Posterior cingulate gyrus (tissue), 11 donors: ENCODE measurements at regions not wholly inside any gene's neighbourhood (a gene's known extent, or its start where the extent isn't known, plus 50 kb on each side); places are given as distances from the start of the nearest gene placed in this dataset.
"Not testable (repeated sequence)": the region's sequence is repeated elsewhere in the genome, so short reads cannot be mapped to it uniquely, and the experiment has no call there.

Source experiments
- DNase-seq, 10 donors: peaks; one replicate each; pipeline versions ENCODE4 v3.0.0 to v3.0.0-alpha.2; 2020 to 2021; ENCODE audit warnings: mixed read lengths in 3 of 10
- intact Hi-C: fragments of 100-400 bp; cut with DNase I; formaldehyde crosslinking; loops from one replicate; pipeline ENCODE4 v1.15.1; 2023

- DNase-seq, intact Hi-C loops: not testable (repeated sequence)
Observed at GRCh38 chrX:79919958-79920357, 94.6 kb upstream of the TBX22 start.

DNA sequence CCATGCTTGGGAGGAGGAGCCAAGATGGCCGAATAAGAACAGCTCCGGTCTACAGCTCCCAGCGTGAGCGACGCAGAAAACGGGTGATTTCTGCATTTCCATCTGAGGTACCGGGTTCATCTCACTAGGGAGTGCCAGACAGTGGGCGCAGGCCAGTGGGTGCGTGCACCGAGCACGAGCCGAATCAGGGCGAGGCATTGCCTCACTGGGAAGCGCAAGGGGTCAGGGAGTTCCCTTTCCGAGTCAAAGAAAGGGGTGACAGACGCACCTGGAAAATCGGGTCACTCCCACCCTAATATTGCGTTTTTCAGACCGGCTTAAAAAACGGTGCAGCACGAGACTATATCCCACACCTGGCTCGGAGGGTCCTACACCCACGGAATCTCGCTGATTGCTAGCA lies 87.8 kb upstream of the TBX22 start:
- peak in 1 of 10 donors; percentile 50 for DNase-seq
- intact Hi-C loops: not testable (repeated sequence)

DNA sequence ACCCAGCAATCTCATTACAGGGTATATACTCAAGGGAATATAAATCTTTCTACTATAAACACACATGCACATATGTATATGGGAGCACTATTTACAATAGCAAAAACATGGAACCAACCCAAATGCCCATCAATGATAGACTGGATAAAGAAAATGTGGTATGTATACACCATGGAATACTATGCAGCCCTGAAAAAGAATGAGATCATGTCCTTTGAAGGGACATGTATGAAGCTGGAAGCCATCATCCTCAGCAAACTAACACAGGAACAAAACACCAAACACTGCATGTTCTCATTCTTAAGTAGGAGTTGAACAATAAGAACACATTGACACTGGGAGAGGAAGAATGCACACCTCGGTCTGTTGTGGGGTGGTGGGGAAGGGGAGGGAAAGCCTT lies 80.6 kb upstream of the TBX22 start:
- intact Hi-C loops: no loop called here
- no peak for DNase-seq

DNA sequence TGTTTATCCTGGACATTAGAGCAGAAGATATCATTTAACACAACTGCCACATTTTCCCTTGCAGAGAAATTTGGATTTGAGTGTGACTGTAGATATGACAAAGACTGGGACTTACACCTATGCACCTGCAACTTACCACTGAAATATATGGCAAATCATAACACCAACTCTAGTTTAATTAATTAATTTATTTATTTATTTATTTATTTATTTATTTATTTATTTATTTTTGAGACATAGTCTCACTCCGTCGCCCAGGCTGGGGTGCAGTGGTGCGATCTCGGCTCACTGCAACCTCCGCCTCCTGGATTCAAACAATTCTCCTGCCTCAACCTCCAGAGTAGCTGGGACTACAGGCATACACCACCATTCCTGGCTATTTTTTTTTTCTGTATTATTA lies 50.4 kb upstream of the TBX22 start:
- intact Hi-C loops, DNase-seq: not testable (repeated sequence)
